Central memory CD4-positive, alpha-beta T cell (primary cell): ENCODE measurements at regions not wholly inside any gene's neighbourhood (a gene's known extent, or its start where the extent isn't known, plus 50 kb on each side); places are given as distances from the start of the nearest gene placed in this dataset.
"Not testable (repeated sequence)": the region's sequence is repeated elsewhere in the genome, so short reads cannot be mapped to it uniquely, and the experiment has no call there.

ENCODE experiments used
- DNase-seq: peaks from one replicate; pipeline ENCODE4 v3.0.0; 2022

GRCh38 chr6:4676016-4676415 is 100.2 kb upstream of the CDYL start:
- DNase-seq: no peak

- DNase-seq: no peak
These were observed 101.1 kb upstream of the CDYL start for GRCh38 chr6:4675121-4675520.

DNA sequence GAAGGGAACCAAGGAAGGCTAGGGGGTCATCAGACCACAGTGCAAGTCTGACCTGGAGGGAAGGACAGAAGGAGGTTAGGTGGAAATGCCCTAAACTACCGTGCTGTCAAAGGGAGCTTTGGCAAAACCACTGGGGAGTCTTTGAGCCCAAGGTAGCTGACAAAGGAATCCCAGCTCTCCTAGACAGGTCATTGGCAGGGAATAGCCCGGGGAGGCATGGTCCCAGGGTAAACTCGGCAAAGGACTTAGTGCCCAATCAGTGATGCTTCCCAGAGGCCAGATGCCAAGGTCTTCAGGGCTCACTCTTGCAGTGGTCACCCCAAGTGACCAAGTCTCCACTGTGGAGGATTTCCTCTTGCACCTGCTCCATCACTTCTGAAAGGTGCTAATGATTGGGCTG is 102.3 kb upstream of the CDYL start:
- no peak for DNase-seq

- no peak for DNase-seq
These were observed 103.4 kb upstream of the CDYL start for GRCh38 chr6:4672772-4673171.

GRCh38 chr6:4671587-4672115 is 104.6 kb upstream of the CDYL start:
- no peak for DNase-seq

DNA sequence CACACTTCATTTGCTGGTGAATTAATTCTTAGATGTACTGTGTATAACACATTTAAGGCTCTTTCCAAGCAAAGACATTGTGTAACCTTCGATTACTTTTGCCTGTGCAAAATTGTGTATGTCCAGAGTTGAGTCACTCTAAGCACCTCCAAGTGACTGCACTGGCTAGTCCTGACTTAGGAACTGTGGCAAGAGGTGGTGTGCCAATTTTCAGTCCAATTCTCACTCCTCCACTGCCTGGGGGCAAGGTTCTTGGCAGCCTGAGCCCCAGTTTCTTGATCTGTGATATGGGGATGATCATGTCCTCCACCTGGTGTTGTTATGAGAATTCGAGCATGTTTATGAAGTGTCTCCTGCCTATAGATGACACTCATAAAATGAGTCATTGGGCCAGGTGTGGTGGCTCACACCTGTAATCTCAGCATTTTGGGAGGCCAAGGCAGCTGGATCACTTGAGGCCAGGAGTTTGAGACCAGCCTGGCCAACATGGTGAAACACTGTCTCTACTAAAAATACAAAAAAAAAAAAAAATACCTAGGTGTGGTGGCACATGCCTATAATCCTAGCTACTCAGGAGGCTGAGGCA is 105.3 kb upstream of the CDYL start:
- no peak for DNase-seq

GRCh38 chr6:4670290-4670689 is 105.9 kb upstream of the CDYL start:
- no peak for DNase-seq

GRCh38 chr6:4668271-4669179 is 107.7 kb upstream of the CDYL start:
- no peak for DNase-seq

DNA sequence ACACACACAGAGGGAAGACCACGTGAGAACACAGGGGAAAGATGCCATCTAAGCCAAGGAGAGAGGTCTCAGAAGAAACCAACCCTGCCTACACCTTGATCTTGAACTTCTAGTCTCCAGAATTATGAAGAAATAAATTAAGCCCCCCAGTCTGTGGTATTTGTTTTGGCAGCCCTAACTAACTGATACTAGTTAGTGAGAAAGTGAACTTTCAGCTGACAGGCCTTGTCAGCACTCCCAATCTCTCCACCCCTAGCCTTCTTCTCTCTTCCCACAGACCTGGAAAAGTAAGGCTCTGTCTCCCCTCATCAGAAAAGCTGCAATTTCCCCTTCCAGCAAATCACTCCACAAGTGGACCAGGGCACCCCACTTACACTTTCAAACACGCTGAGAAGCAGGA is 108.6 kb upstream of the CDYL start:
- DNase-seq: no peak

DNA sequence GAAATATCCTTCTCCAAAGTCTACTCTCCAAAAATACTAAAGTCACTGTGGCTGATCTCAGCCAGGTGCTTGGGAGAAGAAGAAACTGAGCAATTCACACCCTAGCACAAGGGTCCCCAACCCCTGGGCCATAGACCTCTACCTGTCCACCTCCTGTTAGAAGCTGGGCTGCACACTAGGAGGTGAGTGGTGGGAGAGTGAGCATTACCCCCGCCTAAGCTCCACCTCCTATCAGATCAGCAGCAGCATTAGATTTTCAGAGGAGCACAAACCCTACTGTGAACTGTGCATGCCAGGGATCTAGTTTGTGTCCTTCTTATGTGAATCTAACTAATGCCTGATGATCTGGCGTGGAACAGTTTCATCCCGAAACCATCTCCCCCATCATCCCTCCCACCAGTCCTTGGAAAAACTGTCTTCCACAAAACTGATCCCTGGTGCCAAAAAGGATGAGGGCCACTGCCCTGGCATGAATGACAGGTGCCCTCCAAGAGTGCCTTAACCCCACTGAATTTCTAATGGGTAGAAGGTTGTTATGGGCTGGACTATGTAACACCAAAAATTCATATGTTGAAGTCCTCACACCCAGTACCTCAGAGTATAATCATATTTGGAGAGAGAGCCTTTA is 109.2 kb upstream of the CDYL start:
- DNase-seq: no peak

DNA sequence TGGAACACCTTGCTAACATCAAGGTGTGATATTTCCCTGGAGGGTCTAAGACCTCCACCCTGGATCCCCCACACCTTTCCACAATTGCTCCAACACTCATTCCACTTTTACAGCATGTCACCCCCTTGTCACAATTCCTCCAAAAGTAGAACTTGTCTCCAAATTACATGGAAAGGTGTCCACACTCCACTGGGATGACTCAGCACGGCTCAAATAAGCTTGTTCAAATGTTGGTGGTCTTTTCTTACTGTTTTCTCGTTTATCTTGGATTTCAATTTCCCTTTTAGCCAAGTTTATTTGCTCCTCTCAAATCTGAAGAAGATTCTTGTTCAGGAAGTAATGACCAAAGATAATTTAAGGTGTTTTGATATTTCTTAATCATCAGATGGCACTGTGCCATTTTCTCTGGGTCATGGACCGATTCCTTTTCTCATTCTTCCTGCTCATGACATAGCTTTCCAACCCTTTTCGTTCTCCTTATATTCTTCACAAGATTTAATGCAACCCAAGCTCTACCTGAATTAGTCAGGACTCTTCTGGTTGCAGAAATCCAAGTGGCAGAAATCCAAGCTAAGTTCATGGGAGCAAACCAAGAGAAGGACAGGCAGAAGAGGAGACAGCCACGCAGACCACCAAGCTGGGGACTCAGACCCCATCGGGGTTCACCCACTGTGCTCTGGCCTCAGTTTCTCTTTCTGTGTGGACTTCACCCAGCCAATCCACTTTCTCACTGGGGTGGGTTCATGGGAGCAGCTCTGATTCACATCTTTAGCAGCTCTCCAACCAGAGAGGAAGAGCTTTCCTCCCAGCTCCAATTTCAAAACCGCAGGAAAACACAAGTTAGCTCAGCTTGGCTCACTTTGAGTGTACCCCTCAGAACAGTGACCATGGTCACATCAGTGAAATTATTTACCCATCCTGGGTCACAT is 110.5 kb upstream of the CDYL start:
- DNase-seq: no peak

DNA sequence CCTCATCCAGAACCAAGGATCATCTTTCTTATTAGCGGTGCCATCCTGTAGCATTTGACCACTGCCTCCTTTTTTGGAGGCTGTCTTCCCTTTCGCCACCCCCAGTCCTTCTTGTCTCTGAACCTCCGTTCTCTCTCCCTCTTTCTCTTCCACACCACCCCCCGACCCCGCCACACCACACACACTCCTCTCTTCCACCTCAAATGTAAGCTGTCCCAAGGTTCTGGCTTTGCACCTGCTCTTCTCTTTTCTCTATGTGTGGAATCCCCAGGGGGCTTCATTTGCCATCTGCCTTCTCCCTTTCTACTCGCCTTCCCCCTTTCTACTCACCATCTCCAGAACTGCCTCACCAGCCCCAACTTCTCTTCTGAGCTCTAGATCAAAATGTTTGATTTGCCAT is 111.3 kb upstream of the CDYL start:
- DNase-seq: no peak

DNA sequence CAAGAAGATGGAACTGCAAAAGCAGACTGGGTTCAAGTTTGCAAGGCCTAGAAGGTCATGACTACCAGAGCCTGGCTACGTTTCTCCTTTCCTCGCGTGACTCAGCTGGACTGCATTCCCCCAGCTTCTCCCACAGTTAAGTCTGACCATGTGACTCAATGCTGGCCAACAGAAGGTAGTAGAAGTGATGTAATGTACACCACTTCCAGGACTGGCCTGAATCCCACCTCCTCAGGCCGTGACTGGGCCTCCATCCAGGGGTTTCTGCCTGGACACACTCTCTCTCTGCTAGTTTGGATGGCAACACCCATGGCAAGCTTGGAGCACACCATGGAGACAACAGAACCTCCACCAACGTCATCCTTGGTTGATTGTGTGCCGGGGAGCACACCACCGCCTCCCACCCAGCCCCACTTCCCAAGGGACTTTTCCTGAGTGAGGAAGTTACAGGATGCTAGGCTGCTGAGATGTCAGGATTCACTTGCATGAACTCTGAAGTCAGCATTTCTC is 112.0 kb upstream of the CDYL start:
- DNase-seq: no peak

GRCh38 chr6:4662886-4663285 is 113.3 kb upstream of the CDYL start:
- no peak for DNase-seq

- DNase-seq: no peak
These were observed 114.8 kb upstream of the CDYL start for GRCh38 chr6:4661391-4661790.

GRCh38 chr6:4660377-4661321 is 115.6 kb upstream of the CDYL start:
- no peak for DNase-seq

- DNase-seq: not testable (repeated sequence)
These were observed 116.5 kb upstream of the CDYL start for GRCh38 chr6:4659719-4660118.

GRCh38 chr6:4658486-4658885 is 117.7 kb upstream of the CDYL start:
- no peak for DNase-seq

GRCh38 chr6:4656106-4656505 is 120.1 kb upstream of the CDYL start:
- no peak for DNase-seq

- no peak for DNase-seq
These were observed 120.8 kb upstream of the CDYL start for GRCh38 chr6:4655196-4656025.
